Effector CD8-positive, alpha-beta T cell (primary cell): ENCODE measurements at regions not wholly inside any gene's neighbourhood (a gene's known extent, or its start where the extent isn't known, plus 50 kb on each side); places are given as distances from the start of the nearest gene placed in this dataset.
"Not testable (repeated sequence)": the region's sequence is repeated elsewhere in the genome, so short reads cannot be mapped to it uniquely, and the experiment has no call there.

Experiments used
- DNase-seq: peaks from one replicate; lab custom pipeline; 2025; lab: John Stamatoyannopoulos, UW

- DNase-seq: no peak
These were observed 102.6 kb upstream of the ZPLD1 start for GRCh38 chr3:102332205-102332604.

GRCh38 chr3:102332934-102333333 lies 101.9 kb upstream of the ZPLD1 start:
- no peak for DNase-seq

GRCh38 chr3:102336130-102336529 lies 98.7 kb upstream of the ZPLD1 start:
- DNase-seq: no peak

- DNase-seq: no peak
These were observed 95.1 kb upstream of the ZPLD1 start for GRCh38 chr3:102339671-102340070.

- no peak for DNase-seq
These were observed 87.9 kb upstream of the ZPLD1 start for GRCh38 chr3:102346897-102347296.

- DNase-seq: no peak
These were observed 85.9 kb upstream of the ZPLD1 start for GRCh38 chr3:102348904-102349303.

- DNase-seq: no peak
These were observed 81.7 kb upstream of the ZPLD1 start for GRCh38 chr3:102353148-102353547.

- DNase-seq: no peak
These were observed 81.0 kb upstream of the ZPLD1 start for GRCh38 chr3:102353805-102354204.

- no peak for DNase-seq
These were observed 79.8 kb upstream of the ZPLD1 start for GRCh38 chr3:102354818-102355515.

- DNase-seq: no peak
These were observed 78.3 kb upstream of the ZPLD1 start for GRCh38 chr3:102356506-102356905.

GRCh38 chr3:102357313-102357712 lies 77.5 kb upstream of the ZPLD1 start:
- not testable (repeated sequence) for DNase-seq

- DNase-seq: no peak
These were observed 74.5 kb upstream of the ZPLD1 start for GRCh38 chr3:102360183-102360860.

- no peak for DNase-seq
These were observed 73.7 kb upstream of the ZPLD1 start for GRCh38 chr3:102361101-102361500.

GRCh38 chr3:102366116-102366515 lies 68.7 kb upstream of the ZPLD1 start:
- DNase-seq: not testable (repeated sequence)

- no peak for DNase-seq
These were observed 59.8 kb upstream of the ZPLD1 start for GRCh38 chr3:102374863-102375634.

- DNase-seq: no peak
These were observed 56.6 kb upstream of the ZPLD1 start for GRCh38 chr3:102378216-102378615.

- not testable (repeated sequence) for DNase-seq
These were observed 52.6 kb upstream of the ZPLD1 start for GRCh38 chr3:102382201-102382600.
